ENCODE measurements at regions not wholly inside any gene's neighbourhood (a gene's known extent, or its start where the extent isn't known, plus 50 kb on each side); places are given as distances from the start of the nearest gene placed in this dataset.

- Histone ChIP-seq H3K27me3 (replicated peaks in 1 of 4; ENCODE audit: control extremely low read depth in 1 of 4, control insufficient read depth in 3 of 4, insufficient read depth in 4 of 4, low read length in 3 of 4) (peaks cover 0 to 2% (median 0%) of the 10 kb centered on the region in 4 experiments), H3K9ac (ENCODE audit: low read length) (no peak overlapping the region), H2AFZ (ENCODE audit: insufficient read depth, low read depth, low read length, poor library complexity, severe bottlenecking) (no peak overlapping the region), H3K4me1 (ENCODE audit: control insufficient read depth in 2 of 2, insufficient read depth in 2 of 2, low read length in 2 of 2) (no peaks in the 10 kb centered on the region), H3K4me3 (ENCODE audit: control extremely low read depth in 1 of 5, extremely low read depth in 1 of 5, insufficient read depth in 1 of 5, low read depth in 2 of 5, low read length in 4 of 5) (no peak overlapping the region), H3K36me3 (replicated peaks in 1 of 2; ENCODE audit: control extremely low read depth in 1 of 2, control insufficient read depth in 1 of 2, extremely low read depth in 1 of 2, insufficient read depth in 2 of 2, low read length in 1 of 2) (no peaks in the 10 kb centered on the region), H3K27ac (ENCODE audit: low read length in 2 of 2) (no peak overlapping the region), H4K20me1 (ENCODE audit: control insufficient read depth, insufficient read depth, low read length, poor library complexity, severe bottlenecking) (no peaks in the 10 kb centered on the region), H3K79me2 (ENCODE audit: control insufficient read depth, insufficient read depth, low read length) (no peaks in the 10 kb centered on the region), H3K9me3 (ENCODE audit: control extremely low read depth in 1 of 3, control insufficient read depth in 2 of 3, insufficient read depth in 1 of 3, low read length in 2 of 3) (peaks cover 0 to 9% (median 0%) of the 10 kb centered on the region in 3 donors), H3K4me2 (replicated peaks; ENCODE audit: low read depth, low read length, poor library complexity, severe bottlenecking) (no peak overlapping the region)
- POLR2A ChIA-PET, result no interaction called here
- peaks cover 3% of the 10 kb centered on the region for H3K4me1 Mint-ChIP-seq
- H3K27me3 Mint-ChIP-seq, result peaks cover 15% of the 10 kb centered on the region
- H3K4me3 Mint-ChIP-seq, result no peak overlapping the region
- TF ChIP-seq EZH2 (IDR thresholded peaks at IDR 0.05; ENCODE audit: borderline replicate concordance, insufficient read depth, low read depth, low read length, poor library complexity, severe bottlenecking) (no peak), CTCF (IDR thresholded peaks at IDR 0.05) (no peak)
- intact Hi-C loops (cut with micrococcal nuclease), result no loop called here
- CTCF ChIA-PET, result no interaction called here
- DNase-seq, result no peak
- no peaks in the 10 kb centered on the region for H3K9me3 Mint-ChIP-seq (ENCODE audit: insufficient read depth)
- 70% methylated on average over 5 of the region's 8 CpGs for WGBS (ENCODE audit: insufficient coverage)
- no peak for ATAC-seq (ENCODE audit: low read depth)
- no peak overlapping the region for H3K27ac Mint-ChIP-seq
Observed at GRCh38 chr12:125434936-125435443, 369.8 kb downstream of the AACS start.

GRCh38 chr12:125435871-125436270, 370.6 kb downstream of the AACS start:
- no peak overlapping the region for H3K27ac ChIP-seq (ENCODE audit: low read length in 2 of 2)
- H3K4me1 Mint-ChIP-seq, result peaks cover 3% of the 10 kb centered on the region
- intact Hi-C loops (cut with micrococcal nuclease), result no loop called here
- H4K20me1 ChIP-seq (ENCODE audit: control insufficient read depth, insufficient read depth, low read length, poor library complexity, severe bottlenecking), result no peaks in the 10 kb centered on the region
- H3K9me3 Mint-ChIP-seq (ENCODE audit: insufficient read depth), result no peaks in the 10 kb centered on the region
- no peak overlapping the region for H3K9ac ChIP-seq (ENCODE audit: low read length)
- H3K4me1 ChIP-seq (ENCODE audit: control insufficient read depth in 2 of 2, insufficient read depth in 2 of 2, low read length in 2 of 2), result no peaks in the 10 kb centered on the region
- H3K9me3 ChIP-seq (ENCODE audit: control extremely low read depth in 1 of 3, control insufficient read depth in 2 of 3, insufficient read depth in 1 of 3, low read length in 2 of 3), result peaks cover 0 to 9% (median 0%) of the 10 kb centered on the region in 3 donors
- DNase-seq (no peak), ATAC-seq (ENCODE audit: low read depth) (no peak)
- H3K27me3 ChIP-seq (replicated peaks in 1 of 4; ENCODE audit: control extremely low read depth in 1 of 4, control insufficient read depth in 3 of 4, insufficient read depth in 4 of 4, low read length in 3 of 4), result peaks cover 0 to 2% (median 0%) of the 10 kb centered on the region in 4 experiments
- WGBS (ENCODE audit: insufficient coverage), result 98% methylated on average over 6 of the region's 7 CpGs
- H3K27me3 Mint-ChIP-seq, result peaks cover 6% of the 10 kb centered on the region
- H3K4me3 ChIP-seq (ENCODE audit: control extremely low read depth in 1 of 5, extremely low read depth in 1 of 5, insufficient read depth in 1 of 5, low read depth in 2 of 5, low read length in 4 of 5), result no peak overlapping the region
- no peak overlapping the region for H3K27ac Mint-ChIP-seq
- H3K79me2 ChIP-seq (ENCODE audit: control insufficient read depth, insufficient read depth, low read length), result no peaks in the 10 kb centered on the region
- CTCF ChIA-PET, result no interaction called here
- H3K4me2 ChIP-seq (replicated peaks; ENCODE audit: low read depth, low read length, poor library complexity, severe bottlenecking), result no peak overlapping the region
- POLR2A ChIA-PET, result no interaction called here
- H3K4me3 Mint-ChIP-seq, result no peak overlapping the region
- no peak overlapping the region for H2AFZ ChIP-seq (ENCODE audit: insufficient read depth, low read depth, low read length, poor library complexity, severe bottlenecking)
- H3K36me3 ChIP-seq (replicated peaks in 1 of 2; ENCODE audit: control extremely low read depth in 1 of 2, control insufficient read depth in 1 of 2, extremely low read depth in 1 of 2, insufficient read depth in 2 of 2, low read length in 1 of 2), result no peaks in the 10 kb centered on the region
- no peak for TF ChIP-seq CTCF (IDR thresholded peaks at IDR 0.05)
- no peak for TF ChIP-seq EZH2 (IDR thresholded peaks at IDR 0.05; ENCODE audit: borderline replicate concordance, insufficient read depth, low read depth, low read length, poor library complexity, severe bottlenecking)

Data from B cell (primary cell).